ENCODE measurements at regions not wholly inside any gene's neighbourhood (a gene's known extent, or its start where the extent isn't known, plus 50 kb on each side); places are given as distances from the start of the nearest gene placed in this dataset.
"Not testable (repeated sequence)": the region's sequence is repeated elsewhere in the genome, so short reads cannot be mapped to it uniquely, and the experiment has no call there.

- Mint-ChIP-seq H3K9me3 (peaks cover 8% of the 10 kb centered on the region), H3K27me3 (ENCODE audit: insufficient read depth, low read depth) (no peaks in the 10 kb centered on the region), H3K4me3 (no peak overlapping the region), H3K36me3 (no peaks in the 10 kb centered on the region), H3K4me1 (peaks cover 9% of the 10 kb centered on the region), H3K27ac (no peak overlapping the region)
- Histone ChIP-seq H3K36me3 (no peaks in the 10 kb centered on the region), H3K4me1 (no peaks in the 10 kb centered on the region), H3K4me2 (no peak overlapping the region), H3K9me3 (ENCODE audit: low read depth) (no peaks in the 10 kb centered on the region), H3K9ac (no peak overlapping the region), H3K4me3 (no peak overlapping the region), H3K27ac (no peak overlapping the region), H4K20me1 (ENCODE audit: low read depth) (no peaks in the 10 kb centered on the region), H3K27me3 (no peaks in the 10 kb centered on the region), H2AFZ (replicated peaks) (no peak overlapping the region), H3F3A (ENCODE audit: low read depth) (no peaks in the 10 kb centered on the region), H3K79me2 (ENCODE audit: low read depth) (no peaks in the 10 kb centered on the region)
- no peak for DNase-seq (ENCODE audit: low spot score)
- no peak for TF ChIP-seq EZH2phosphoT487 (IDR thresholded peaks at IDR 0.05)
- no peak for TF ChIP-seq CTCF (IDR thresholded peaks at IDR 0.05)
- TF ChIP-seq EZH2 (IDR thresholded peaks at IDR 0.05), result no peak
These were observed 480.7 kb downstream of the RPS29 start for GRCh38 chr14:49105512-49105911.

GRCh38 chr14:49092345-49092744, 493.8 kb downstream of the RPS29 start:
- H3K27me3 Mint-ChIP-seq (ENCODE audit: insufficient read depth, low read depth), result no peaks in the 10 kb centered on the region
- no peaks in the 10 kb centered on the region for H3K4me1 ChIP-seq
- no peaks in the 10 kb centered on the region for H3K4me1 Mint-ChIP-seq
- no peak for DNase-seq (ENCODE audit: low spot score)
- H3K27me3 ChIP-seq, result no peaks in the 10 kb centered on the region
- H3K9me3 ChIP-seq (ENCODE audit: low read depth), result no peaks in the 10 kb centered on the region
- TF ChIP-seq CTCF (IDR thresholded peaks at IDR 0.05) (no peak), EZH2phosphoT487 (IDR thresholded peaks at IDR 0.05) (no peak), EZH2 (IDR thresholded peaks at IDR 0.05) (no peak)
- no peaks in the 10 kb centered on the region for H3K36me3 Mint-ChIP-seq
- no peak overlapping the region for H3K27ac ChIP-seq
- no peak overlapping the region for H3K27ac Mint-ChIP-seq
- H3K36me3 ChIP-seq, result no peaks in the 10 kb centered on the region
- no peaks in the 10 kb centered on the region for H3F3A ChIP-seq (ENCODE audit: low read depth)
- no peaks in the 10 kb centered on the region for H3K9me3 Mint-ChIP-seq
- no peak overlapping the region for H3K4me3 Mint-ChIP-seq
- no peak overlapping the region for H3K4me3 ChIP-seq
- H3K9ac ChIP-seq, result no peak overlapping the region
- no peak overlapping the region for H2AFZ ChIP-seq (replicated peaks)
- H3K79me2 ChIP-seq (ENCODE audit: low read depth), result no peaks in the 10 kb centered on the region
- no peaks in the 10 kb centered on the region for H4K20me1 ChIP-seq (ENCODE audit: low read depth)
- H3K4me2 ChIP-seq, result no peak overlapping the region

GRCh38 chr14:49089107-49089506, 497.1 kb downstream of the RPS29 start:
- Histone ChIP-seq H3K4me3 (no peak overlapping the region), H3K4me2 (no peak overlapping the region), H3K4me1 (no peaks in the 10 kb centered on the region), H2AFZ (replicated peaks) (no peak overlapping the region), H3K36me3 (no peaks in the 10 kb centered on the region), H3K79me2 (ENCODE audit: low read depth) (no peaks in the 10 kb centered on the region), H3K9me3 (ENCODE audit: low read depth) (no peaks in the 10 kb centered on the region), H3K27me3 (no peaks in the 10 kb centered on the region), H3K9ac (no peak overlapping the region), H3K27ac (no peak overlapping the region), H4K20me1 (ENCODE audit: low read depth) (no peaks in the 10 kb centered on the region), H3F3A (ENCODE audit: low read depth) (no peaks in the 10 kb centered on the region)
- no peaks in the 10 kb centered on the region for H3K4me1 Mint-ChIP-seq
- no peak overlapping the region for H3K4me3 Mint-ChIP-seq
- no peaks in the 10 kb centered on the region for H3K27me3 Mint-ChIP-seq (ENCODE audit: insufficient read depth, low read depth)
- no peak overlapping the region for H3K27ac Mint-ChIP-seq
- H3K36me3 Mint-ChIP-seq, result no peaks in the 10 kb centered on the region
- no peaks in the 10 kb centered on the region for H3K9me3 Mint-ChIP-seq
- DNase-seq (ENCODE audit: low spot score), result no peak
- no peak for TF ChIP-seq EZH2phosphoT487 (IDR thresholded peaks at IDR 0.05)
- TF ChIP-seq CTCF (IDR thresholded peaks at IDR 0.05), result no peak
- TF ChIP-seq EZH2 (IDR thresholded peaks at IDR 0.05), result no peak

- H3K36me3 Mint-ChIP-seq; H3K9me3 Mint-ChIP-seq; DNase-seq (ENCODE audit: low spot score): not testable (repeated sequence)
These were observed 512.9 kb downstream of the RPS29 start for GRCh38 chr14:49073292-49073691.

More at GRCh38 chr14:49073292-49073691, 512.9 kb downstream of the RPS29 start:
- not testable (repeated sequence) for H3K4me2 ChIP-seq; H3K36me3 ChIP-seq; H3K79me2 ChIP-seq (ENCODE audit: low read depth); H3K9me3 ChIP-seq (ENCODE audit: low read depth); H3K9ac ChIP-seq; H4K20me1 ChIP-seq (ENCODE audit: low read depth); H3K27me3 Mint-ChIP-seq (ENCODE audit: insufficient read depth, low read depth); H3K27ac Mint-ChIP-seq; H3K27ac ChIP-seq; H3K27me3 ChIP-seq; H3K4me3 Mint-ChIP-seq; H2AFZ ChIP-seq (replicated peaks); H3K4me1 Mint-ChIP-seq; H3K4me3 ChIP-seq; H3K4me1 ChIP-seq; H3F3A ChIP-seq (ENCODE audit: low read depth)

Measured in neural progenitor cell (in vitro differentiated cells).